GM12865 (cell line): ENCODE measurements at regions not wholly inside any gene's neighbourhood (a gene's known extent, or its start where the extent isn't known, plus 50 kb on each side); places are given as distances from the start of the nearest gene placed in this dataset.

Experiments
- DNase-seq: peaks from one replicate; pipeline ENCODE4 v3.0.0; 2010; ENCODE audit warnings: low read depth
- H3K4me3 ChIP-seq: 2 replicates; pipeline ENCODE4 v1.5.1; 2011; ENCODE audit warnings: mild to moderate bottlenecking, low read depth, low read length, control low read depth
- TF ChIP-seq, protein P1 (sequence below): IDR thresholded peaks from 2 replicates; pipeline ENCODE4 v1.5.1; 2011; ENCODE audit warnings: low read length, control low read depth, low read depth, inconsistent platforms; ENCODE audit not compliant: insufficient read depth; ENCODE audit errors: missing control alignments

DNA sequence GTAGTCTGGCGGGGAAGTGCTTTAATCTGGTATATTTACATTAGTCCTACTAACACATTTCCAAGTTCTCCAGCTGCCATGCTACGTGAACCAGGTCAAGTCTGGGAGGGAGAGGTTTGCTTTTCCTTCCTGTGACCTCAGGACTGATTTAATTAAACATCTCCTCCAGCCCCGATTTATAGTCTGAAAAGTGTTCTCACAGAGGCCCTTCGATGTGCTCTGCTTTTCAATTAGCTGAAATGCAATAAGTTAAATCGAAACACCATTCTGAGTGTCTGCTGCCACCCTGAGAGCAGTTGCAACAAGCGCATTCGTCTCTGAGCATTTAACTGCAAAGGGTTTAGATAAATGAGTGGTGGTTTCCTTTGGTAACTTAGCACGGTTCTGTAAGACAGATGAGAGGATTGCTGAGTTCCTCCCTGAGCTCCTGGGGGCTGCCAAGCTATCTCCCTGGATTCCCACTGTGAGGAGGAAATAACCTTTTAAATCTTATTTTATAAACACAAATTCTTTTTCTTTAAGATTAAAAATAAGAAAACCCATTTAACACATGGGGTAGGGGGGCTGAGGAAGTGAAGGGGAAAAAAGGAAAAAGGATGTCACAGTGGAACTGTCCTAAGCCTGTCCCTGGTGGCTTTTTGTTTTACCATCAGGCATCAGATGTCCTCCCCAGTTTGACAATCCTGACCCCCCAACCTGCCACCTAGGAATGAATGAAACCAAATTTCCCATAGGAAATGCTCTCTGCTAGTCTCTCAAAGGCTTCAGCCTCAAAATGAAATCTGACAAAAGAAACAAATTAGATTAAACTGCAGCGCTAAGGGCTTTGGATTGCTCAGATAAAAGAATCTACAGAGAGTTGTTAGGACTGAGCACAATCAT is 56.5 kb upstream of the CREB1 start:
- no peak overlapping the region for H3K4me3 ChIP-seq

GRCh38 chr2:207473931-207474235 is 55.9 kb upstream of the CREB1 start:
- TF ChIP-seq, protein P1, sequence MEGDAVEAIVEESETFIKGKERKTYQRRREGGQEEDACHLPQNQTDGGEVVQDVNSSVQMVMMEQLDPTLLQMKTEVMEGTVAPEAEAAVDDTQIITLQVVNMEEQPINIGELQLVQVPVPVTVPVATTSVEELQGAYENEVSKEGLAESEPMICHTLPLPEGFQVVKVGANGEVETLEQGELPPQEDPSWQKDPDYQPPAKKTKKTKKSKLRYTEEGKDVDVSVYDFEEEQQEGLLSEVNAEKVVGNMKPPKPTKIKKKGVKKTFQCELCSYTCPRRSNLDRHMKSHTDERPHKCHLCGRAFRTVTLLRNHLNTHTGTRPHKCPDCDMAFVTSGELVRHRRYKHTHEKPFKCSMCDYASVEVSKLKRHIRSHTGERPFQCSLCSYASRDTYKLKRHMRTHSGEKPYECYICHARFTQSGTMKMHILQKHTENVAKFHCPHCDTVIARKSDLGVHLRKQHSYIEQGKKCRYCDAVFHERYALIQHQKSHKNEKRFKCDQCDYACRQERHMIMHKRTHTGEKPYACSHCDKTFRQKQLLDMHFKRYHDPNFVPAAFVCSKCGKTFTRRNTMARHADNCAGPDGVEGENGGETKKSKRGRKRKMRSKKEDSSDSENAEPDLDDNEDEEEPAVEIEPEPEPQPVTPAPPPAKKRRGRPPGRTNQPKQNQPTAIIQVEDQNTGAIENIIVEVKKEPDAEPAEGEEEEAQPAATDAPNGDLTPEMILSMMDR = no peak
- DNase-seq = no peak
- no peak overlapping the region for H3K4me3 ChIP-seq

More for the DNA sequence above, 56.5 kb upstream of the CREB1 start:
- DNase-seq = peak; percentile 73
- TF ChIP-seq, protein P1 = peak; percentile 60

- H3K4me3 ChIP-seq = no peak overlapping the region
- TF ChIP-seq, protein P1 = peak; percentile 49
- peak; percentile 59 for DNase-seq
Observed at GRCh38 chr2:207474863-207475485, 54.8 kb upstream of the CREB1 start.

DNA sequence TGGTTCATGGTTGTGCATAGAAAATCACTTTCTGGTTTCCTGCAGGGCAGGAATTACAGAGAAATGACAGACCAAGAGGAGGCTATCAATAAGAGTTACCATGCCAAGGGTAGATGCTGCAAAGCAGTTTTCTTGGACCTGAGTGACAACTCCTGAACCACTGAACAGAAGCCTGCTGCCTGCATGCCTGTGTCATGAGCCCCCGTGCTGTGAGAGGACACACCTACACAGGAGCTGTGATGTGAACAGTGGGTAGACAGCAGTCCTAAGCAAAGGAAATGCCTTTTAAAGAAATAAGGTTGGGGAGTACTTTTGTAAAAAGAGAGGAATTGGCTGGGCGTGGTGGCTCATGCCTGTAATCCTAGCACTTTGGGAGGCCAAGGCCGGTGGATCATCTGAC is 54.2 kb upstream of the CREB1 start:
- TF ChIP-seq, protein P1 = no peak
- DNase-seq = no peak
- no peak overlapping the region for H3K4me3 ChIP-seq

- DNase-seq = no peak
- TF ChIP-seq, protein P1 = no peak
- no peak overlapping the region for H3K4me3 ChIP-seq
Observed at GRCh38 chr2:207477896-207478295, 51.9 kb upstream of the CREB1 start.

- no peak for DNase-seq
- TF ChIP-seq, protein P1 = no peak
- no peak overlapping the region for H3K4me3 ChIP-seq
Observed at GRCh38 chr2:207478572-207478971, 51.2 kb upstream of the CREB1 start.
